ENCODE measurements at regions not wholly inside any gene's neighbourhood (a gene's known extent, or its start where the extent isn't known, plus 50 kb on each side); places are given as distances from the start of the nearest gene placed in this dataset.

GRCh38 chr1:5769146-5769545, 223.1 kb downstream of the NPHP4 start:
- TF ChIP-seq TAF1 (IDR thresholded peaks at IDR 0.05; ENCODE audit: borderline replicate concordance, insufficient read depth, low read length), result no peak
- no peak for TF ChIP-seq POLR2AphosphoS5 (IDR thresholded peaks at IDR 0.05; ENCODE audit: low read depth, low read length)
- no peak for TF ChIP-seq REST (IDR thresholded peaks at IDR 0.05; ENCODE audit: insufficient read depth in 1 of 2, low read depth in 2 of 2, low read length in 2 of 2)
- no peak for TF ChIP-seq SIN3A (IDR thresholded peaks at IDR 0.05; ENCODE audit: borderline replicate concordance, insufficient read depth, low read length)
- no peak for TF ChIP-seq FOXP2 (optimal IDR thresholded peaks at IDR 0.05; ENCODE audit: borderline replicate concordance, extremely low read depth, extremely low read length, insufficient read depth)

Measured in PFSK-1 (cell line).